Renal cortex interstitium (tissue), 11 donors: ENCODE measurements at regions not wholly inside any gene's neighbourhood (a gene's known extent, or its start where the extent isn't known, plus 50 kb on each side); places are given as distances from the start of the nearest gene placed in this dataset.
"Not testable (repeated sequence)": the region's sequence is repeated elsewhere in the genome, so short reads cannot be mapped to it uniquely, and the experiment has no call there.

Source experiments
- DNase-seq, 11 donors: peaks; one replicate each; pipeline ENCODE4 v3.0.0-alpha.2; 2013; ENCODE audit warnings: low read depth in 9 of 11, low spot score in 4 of 11; ENCODE audit errors: extremely low read depth in 1 of 11

DNA sequence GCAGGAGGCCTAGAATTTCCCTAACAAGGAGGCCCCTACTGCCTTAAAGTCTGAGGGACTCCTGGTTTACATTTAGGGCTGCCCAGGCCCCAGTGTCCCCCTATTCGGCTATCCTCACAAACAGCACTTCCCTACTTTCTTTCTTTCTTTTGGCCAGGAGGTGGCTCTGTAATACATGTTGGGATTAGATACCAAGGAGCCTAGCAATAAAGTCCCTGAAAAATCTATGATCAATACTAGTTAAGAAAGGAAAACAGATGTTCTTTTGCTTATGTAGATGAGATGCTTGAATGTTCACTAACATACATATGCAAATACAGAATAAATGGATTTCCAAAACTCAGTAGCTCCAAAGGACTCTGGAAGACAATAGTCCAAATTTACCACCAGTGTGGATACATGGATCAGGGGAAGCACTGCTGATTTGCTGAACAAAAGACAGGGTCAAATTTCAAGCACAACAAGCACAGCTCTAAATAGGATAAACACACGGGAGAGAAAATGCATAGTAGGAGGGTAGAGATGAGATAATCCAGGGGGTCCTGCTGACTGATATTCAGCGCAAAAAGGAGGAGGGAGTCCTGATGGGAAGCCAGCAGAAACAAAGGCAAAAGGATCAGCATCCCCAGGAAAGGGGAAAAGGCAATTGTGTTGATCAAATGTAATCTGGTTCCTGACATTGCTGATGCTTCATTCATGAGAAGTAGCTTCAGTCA is 240.0 kb downstream of the NUF2 start:
- DNase-seq: peak in 2 of 11 donors; percentile 19 to 31

DNA sequence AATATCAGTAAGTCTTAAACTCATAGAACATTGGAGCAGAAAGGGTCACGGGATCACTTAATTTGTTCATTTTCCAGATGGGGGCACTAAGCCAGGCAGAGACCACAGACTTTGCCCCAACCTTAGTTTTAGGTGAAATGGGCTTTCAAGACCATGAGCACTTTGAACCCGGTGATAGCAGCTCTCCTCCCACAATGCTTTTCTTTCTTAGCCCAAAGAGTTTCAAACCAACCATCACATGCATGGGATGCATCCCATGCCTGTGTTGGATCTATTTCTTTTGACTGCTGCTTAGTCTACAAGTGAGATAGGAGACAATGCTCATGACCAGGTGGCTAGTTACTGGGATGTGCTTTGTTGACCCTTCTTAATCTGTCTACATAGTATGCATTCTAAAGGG is 240.6 kb downstream of the NUF2 start:
- DNase-seq: no peak

DNA sequence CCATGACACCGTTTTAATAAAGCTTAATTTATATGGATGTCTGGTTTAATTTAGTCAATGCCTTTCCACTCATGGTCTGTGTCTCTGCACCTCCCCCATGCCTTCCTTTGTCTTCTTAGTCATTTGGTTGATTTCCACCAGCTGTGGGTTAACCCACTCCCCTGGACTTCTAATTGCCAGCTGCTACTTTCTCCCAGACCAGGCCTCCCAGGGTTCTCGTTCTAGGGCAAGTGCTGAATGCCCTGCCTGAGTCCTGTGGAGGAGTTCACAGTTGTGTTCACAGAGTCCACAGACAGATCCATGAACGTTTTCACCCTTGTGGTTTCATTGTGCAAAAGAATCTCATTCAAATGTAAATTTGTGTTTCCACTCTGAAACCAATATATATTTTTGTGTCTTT is 243.4 kb downstream of the NUF2 start:
- peak in 1 of 11 donors; percentile 18 for DNase-seq

DNA sequence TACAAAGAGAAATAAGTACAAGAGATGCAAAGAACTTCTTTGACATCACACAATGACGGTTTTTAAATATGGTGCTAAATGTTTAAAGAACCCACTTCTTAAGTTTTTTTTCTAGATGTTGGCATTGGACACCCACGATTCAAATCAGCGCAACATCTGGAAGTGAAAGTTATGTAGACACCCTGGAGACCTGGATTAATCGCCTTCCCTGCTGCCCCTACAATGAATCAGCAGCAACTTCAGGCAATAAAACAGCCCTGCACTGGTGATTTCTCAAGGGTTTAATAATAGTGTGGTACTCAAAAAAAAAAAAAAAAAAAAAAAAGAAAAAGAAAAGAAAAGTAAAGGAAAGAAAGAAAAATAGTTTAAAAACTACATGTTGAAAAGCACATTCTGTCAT is 248.3 kb downstream of the NUF2 start:
- DNase-seq: no peak

DNA sequence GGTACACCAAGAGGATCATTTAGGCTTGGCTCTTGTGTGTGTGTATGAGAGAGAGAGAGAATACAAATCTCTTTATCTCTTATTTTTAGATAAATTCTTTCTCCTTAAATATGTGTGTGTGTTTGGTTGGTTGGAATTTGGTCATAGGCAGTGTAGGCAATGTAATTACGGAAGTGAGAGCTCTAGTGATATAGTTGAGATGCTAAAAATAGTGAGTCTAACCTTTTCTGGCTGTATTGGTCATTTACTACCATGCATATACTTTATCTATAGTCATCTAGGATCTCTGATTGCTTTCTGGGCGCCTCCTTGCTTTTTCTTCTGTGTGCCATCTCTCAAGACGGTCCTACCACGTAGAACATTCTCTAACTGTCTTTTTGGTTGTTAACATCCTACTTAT is 250.2 kb downstream of the NUF2 start:
- no peak for DNase-seq

DNA sequence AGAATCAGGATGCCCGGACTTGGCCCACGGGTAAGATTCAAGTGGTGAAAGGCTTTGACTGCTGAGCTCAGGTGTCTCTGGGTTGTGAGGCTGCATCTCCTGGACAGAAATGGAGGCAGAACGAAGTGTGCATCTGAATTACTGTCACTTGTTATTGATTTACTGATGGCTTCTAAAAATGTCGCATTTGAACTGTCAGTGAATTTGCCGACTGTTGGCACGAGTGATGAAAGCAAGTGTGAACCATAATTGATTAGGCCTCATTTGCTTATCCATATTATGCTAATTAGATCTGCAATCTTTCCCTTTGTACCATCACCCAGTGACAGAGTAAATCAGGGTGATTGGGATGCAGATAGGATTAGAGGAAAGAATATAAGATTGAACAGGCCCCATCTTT is 252.4 kb downstream of the NUF2 start:
- no peak for DNase-seq

DNA sequence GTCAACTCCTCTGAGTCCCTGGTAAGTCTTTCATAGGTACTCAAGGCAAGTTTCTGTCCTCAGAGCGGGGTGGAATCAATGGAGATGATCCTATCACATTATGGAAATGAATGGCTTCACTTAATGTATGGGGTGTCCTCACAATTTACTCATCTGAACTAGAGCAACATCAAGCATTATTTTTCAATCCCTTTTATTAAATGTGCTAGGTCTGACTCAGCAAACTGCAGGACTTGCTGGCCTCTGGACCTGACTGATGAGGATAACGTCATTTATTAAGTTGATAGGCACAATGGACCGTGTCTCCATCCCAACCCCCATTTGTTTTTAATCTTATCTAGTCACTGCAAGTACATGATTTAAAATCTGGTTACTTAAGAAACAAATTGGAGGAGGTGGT is 259.2 kb downstream of the NUF2 start:
- no peak for DNase-seq

DNA sequence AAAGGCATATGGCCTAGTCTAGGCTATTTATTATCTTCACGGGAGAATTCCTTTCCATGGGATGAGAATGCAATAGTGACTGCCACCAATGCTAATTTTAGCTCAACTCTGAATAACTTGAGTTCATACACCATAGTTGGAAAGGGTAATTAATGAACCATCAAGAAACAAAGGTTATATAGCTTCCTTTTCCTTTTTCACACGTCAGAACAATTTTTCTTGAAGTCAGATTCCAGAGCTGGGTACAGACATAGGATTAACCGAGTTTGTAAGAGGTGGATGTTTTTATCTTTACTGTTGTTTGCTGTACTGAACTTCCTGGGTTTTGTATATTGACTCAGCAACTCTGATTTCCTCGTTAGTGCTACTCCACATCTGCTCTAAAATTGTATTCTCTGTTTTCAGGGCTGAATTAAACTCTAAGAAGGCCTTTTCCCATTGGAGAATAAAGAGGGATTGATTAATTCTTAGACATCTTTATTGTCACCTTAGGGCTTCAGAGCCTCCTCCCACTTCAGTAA is 262.0 kb downstream of the NUF2 start:
- peak in 1 of 11 donors; percentile 36 for DNase-seq

DNA sequence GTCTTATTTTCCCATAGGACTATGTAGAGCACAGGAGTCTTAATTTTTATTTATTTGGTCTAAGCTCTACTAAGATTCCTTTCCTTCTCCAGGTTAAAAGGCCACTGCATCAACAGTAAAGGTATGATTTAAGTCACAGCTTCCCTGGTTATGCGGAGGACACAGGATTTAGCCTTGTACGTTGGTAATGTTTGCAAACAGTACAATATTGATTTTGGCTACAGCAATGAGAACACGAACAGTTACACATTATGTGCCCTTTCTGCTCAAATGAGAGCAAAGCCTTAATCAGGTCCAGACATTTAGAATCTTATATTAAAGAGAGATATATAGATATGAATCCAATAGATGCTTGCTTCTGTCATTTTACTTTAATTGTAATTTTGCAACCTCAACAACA is 264.0 kb downstream of the NUF2 start:
- DNase-seq: no peak

DNA sequence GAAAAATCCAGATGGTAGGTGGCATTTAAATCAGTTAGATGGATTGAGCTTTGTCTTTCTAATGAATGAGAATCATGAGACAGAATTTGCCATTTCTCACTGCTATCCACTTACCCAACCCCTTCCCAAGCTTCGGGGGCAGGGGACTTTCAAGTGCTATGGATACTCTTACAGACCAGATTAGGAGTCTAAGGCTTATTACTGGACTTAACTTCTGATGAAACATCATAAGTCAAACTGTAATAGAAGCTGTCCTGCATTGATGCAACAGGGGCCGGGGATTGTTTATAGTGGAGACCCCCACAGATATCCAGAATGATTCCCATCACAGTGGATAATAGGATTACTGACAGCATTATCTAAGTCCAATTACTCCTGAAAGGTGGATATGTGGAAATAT is 267.0 kb downstream of the NUF2 start:
- no peak for DNase-seq

DNA sequence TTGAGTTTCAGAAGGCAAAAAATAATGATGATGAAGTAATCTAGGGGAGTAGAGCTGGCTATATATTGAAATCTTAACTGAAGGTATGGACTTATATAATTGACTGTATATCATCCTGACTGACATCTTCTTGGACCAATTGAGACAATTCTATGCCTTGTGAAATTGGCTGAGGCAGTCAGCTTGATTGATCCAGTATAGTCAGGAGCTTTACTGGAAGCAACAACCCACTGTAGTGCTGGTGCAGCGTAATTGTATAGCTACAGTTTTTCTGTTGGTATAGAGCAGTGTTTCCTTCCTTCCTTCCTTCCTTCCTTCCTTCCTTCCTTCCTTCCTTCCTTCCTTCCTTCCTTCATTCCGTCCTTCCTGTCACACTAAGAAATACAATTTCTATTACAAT is 268.0 kb downstream of the NUF2 start:
- DNase-seq: no peak

DNA sequence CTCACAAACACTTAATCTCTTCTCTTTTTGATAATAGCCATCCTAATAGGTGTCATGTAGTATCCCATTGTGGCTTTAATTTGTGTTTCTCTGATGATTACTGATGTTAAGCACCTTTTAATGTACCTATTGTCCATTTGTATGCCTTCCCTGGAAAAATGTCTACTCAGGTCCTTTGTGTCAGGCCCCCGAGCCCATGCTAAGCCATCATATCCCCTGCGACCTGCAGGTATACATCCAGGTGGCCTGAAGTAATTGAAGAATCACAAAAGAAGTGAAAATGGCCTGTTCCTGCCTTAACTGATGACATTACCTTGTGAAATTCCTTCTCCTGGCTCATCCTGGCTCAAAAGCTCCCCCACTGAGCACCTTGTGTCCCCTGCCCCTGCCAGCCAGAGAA is 269.4 kb downstream of the NUF2 start:
- not testable (repeated sequence) for DNase-seq

DNA sequence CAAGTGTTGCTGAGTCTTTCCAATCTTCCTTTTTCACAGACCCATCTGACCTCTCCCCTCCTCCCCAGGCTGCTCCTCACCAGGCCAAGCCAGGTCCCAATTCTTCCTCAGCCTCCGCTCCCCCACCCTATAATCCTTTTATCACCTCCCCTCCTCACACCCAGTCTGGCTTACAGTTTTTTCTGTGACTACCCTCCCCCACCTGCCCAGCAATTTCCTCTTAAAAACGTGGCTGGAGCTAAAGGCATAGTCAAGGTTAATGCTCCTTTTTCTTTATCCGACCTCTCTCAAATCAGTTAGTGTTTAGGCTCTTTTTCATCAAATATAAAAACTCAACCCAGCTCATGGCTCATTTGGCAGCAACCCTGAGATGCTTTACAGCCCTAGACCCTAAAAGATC is 270.9 kb downstream of the NUF2 start:
- not testable (repeated sequence) for DNase-seq

DNA sequence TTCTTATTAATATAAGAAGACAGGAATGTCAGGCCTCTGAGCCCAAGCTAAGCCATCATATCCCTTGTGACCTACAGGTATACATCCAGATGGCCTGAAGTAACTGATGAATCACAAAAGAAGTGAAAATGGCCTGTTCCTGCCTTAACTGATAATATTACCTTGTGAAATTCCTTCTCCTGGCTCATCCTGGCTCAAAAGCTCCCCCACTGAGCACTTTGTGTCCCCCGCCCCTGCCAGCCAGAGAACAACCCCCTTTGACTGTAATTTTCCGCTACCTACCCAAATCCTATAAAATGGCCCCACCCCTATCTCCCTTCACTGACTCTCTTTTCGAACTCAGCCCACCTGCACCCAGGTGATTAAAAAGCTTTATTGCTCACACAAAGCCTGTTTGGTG is 274.4 kb downstream of the NUF2 start:
- not testable (repeated sequence) for DNase-seq

DNA sequence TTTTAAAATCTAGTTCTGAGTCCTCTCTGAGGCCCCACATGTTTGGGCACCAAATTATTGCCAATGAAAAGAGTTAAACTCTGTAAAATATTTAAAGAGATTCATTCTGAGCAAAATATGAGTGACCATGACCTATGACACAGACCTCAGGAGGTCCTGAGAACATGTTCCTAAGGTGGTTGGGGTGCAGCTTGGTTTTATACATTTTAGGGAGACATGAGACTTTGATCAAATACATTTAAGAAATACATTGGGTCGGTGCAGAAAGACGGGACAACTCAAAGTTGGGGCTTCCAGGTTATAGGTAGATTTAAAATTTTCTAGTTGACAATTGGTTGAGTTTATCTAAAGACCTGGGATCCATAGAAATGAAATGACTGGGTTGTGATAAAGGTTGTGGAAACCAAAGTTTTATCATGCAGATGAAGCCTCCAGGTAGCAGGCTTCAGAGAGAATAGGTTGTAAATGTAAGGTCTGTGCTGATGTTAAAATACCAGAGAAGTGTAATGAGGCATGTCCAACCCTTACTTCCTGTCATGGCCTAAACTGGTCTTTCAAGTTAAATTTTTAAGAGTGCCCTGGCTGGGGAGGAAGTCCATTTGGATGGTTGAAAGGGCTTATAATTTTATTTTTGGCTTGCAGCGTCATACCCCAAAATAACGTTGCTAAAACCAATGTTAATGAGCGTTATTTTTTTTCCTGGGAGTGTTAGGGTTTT is 274.9 kb downstream of the NUF2 start:
- DNase-seq: peak in 7 of 11 donors; percentile 20 to 50 (median 40)

DNA sequence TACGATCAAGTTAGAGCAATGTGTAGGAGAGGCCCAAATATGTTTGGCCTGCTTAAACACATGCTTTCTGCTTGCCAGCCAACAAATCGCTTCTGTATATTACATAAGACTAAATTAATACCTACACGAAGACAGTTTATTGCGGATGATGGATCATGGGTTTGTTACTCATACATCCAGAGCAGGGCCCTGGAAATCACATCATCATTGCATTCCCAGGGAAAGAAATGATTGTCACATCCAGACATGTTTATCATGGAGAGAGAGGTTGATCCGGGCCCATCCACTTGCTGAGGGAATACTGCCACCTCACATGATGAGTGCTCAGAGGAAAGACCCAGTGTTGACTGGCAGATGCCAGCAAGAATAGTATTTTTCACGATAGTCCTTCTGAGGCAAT is 282.6 kb downstream of the NUF2 start:
- DNase-seq: no peak

DNA sequence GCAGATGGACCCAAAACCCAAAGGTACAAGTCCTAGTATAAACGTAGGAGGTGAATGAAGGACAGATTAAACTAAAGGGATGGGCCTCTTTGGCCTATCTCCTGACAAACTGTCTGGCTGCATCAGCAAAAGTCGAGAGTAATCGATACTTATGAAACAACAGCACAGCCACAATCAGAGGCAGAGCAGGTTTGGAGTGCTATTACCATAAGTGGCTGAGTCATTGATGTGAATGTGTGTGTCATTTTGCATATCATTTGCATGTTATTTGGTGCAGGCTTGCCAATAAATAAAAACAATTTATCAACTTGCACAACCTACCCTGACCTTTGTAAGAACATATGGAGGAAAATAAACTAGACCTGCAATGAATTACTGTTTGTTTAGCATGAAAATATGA is 283.1 kb downstream of the NUF2 start:
- no peak for DNase-seq

DNA sequence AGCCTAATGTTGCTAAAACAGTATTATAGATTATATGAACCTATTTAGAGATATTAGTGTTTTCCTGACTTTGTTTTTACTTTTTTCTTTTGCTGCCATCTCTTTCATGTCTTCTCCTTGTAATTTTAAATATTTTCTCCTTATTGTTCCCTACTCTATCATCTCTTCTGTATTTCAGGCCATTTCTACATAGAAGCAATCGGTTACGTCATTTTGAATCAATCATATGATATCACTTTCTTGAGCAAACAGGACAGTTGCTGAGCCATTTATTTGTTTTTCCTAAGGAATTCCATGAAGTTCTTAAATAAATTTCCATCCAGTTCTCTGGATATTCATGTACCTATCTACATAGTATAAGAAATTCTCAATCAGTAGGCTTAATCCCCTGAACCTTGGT is 287.2 kb downstream of the NUF2 start:
- no peak for DNase-seq

DNA sequence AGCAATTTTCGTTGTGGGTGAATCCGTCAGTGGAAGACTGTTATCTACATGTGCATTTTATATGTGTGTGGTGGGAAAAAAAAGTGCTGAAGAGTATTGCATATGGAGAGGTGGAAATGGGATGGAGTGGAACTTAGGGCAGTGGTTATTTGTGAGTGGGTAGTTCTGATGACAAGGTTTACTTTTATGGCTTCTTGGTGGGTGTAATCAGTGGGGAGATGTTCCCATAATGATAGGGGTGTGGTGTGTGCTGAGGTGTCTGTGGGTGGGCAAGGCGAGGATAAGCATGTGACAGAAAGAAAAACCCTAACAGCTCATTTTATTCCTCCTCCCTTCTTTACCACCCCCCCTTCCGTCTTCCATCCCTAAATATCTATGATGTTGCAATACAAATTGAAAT is 288.1 kb downstream of the NUF2 start:
- DNase-seq: no peak

DNA sequence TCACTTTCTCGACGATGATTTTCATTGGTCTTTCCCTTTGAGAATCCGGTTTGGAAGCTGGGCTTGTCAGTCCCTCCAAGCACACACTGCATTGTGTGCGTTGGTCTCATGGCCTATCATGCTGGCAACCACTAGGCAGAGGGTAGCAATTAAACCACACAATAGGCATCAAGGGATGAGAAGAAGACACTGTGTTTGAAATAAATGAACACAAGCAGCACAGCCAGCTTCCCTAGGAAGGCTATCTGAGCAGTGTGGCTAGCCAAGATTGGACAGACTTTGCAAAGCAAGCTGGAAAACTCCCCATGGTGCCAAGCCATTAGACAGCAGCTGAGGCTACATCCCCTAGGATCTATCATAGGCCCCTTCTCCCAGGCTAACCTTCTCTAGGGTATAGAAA is 288.7 kb downstream of the NUF2 start:
- DNase-seq: no peak

DNA sequence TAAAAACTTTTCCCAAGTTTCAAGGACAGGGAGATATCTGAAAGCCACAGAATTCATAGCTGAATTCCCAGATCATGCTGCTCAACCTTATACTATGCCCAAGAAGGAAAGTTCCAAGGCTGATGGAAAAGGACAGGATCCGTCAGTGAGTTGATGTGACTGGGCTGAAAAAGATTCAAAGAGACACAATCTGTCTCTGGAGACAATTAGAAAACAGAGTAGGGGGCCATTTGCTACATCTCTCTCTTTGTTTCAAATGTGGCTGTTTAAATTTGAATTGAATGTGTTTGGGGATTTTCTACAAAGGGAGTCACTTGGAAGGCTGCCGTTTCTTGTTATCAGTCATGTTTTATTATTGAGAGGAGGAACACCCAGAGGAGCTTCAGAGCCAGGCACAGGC is 292.6 kb downstream of the NUF2 start:
- no peak for DNase-seq
